ENCODE measurements at regions not wholly inside any gene's neighbourhood (a gene's known extent, or its start where the extent isn't known, plus 50 kb on each side); places are given as distances from the start of the nearest gene placed in this dataset.

DNA sequence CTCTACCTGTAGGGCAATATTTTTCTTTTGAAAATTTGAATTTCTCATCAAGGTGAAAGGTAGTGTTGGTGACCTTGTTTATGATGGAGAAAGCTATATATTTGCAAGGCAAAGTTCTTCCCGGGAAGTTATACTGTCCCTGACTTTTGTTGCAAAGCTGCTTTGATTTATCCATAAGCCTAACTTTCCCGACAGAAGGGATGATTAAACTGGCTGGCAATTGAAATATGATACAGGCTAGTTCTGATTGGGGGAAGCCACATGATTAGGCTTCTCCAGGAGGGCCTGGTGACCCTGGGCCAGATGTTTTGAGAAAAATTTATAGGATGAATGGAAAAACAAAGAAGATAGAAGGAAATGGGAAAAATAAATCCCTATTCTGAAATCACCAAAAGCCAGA, 215.5 kb downstream of the ACTR3B start:
- Mint-ChIP-seq H3K9me3 (peaks cover 0 to 12% (median 0%) of the 10 kb centered on the region in 5 donors), H3K36me3 (peaks cover 0 to 8% (median 0%) of the 10 kb centered on the region in 3 donors), H3K27ac (no peak overlapping the region), H3K4me1 (no peaks in the 10 kb centered on the region), H3K4me3 (no peak overlapping the region), H3K27me3 (peaks cover 3 to 10% of the 10 kb centered on the region in 2 donors)
- ChIA-PET CTCF (no interaction called here), POLR2A (no interaction called here)
- Histone ChIP-seq H3K9me3 (ENCODE audit: low read length) (no peaks in the 10 kb centered on the region), H3K36me3 (ENCODE audit: insufficient read depth, low read length) (no peaks in the 10 kb centered on the region), H3K4me1 (ENCODE audit: insufficient read depth, low read length) (no peaks in the 10 kb centered on the region), H3K27me3 (ENCODE audit: insufficient read depth, low read length, poor library complexity, severe bottlenecking) (no peaks in the 10 kb centered on the region), H3K4me3 (ENCODE audit: low read length) (no peak overlapping the region), H3K27ac (ENCODE audit: low read depth, low read length) (no peak overlapping the region)
- no peak for DNase-seq

DNA sequence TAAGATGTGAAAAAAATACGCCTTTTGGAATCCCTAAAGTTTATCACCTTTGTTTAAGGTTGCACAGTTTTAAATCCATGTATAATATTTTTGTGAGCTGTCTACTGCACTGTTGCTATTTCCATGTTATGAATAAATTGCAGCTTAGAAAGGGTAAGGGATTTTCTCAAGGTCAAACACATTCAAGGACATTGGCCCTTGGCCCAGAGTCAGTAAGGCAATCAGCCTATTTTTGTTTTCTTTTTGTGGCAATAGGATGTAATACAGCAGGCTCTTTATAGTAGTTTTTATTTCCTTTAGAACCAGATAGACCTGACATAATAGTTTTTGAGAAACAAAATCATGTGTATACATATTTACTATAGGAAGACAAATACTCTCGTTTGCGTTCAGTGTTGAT, 219.8 kb downstream of the ACTR3B start:
- H3K9me3 Mint-ChIP-seq = peaks cover 0 to 9% (median 0%) of the 10 kb centered on the region in 5 donors
- no peaks in the 10 kb centered on the region for H3K27me3 ChIP-seq (ENCODE audit: insufficient read depth, low read length, poor library complexity, severe bottlenecking)
- no peaks in the 10 kb centered on the region for H3K36me3 Mint-ChIP-seq
- no peak overlapping the region for H3K27ac ChIP-seq (ENCODE audit: low read depth, low read length)
- H3K36me3 ChIP-seq (ENCODE audit: insufficient read depth, low read length) = no peaks in the 10 kb centered on the region
- CTCF ChIA-PET = no interaction called here
- POLR2A ChIA-PET = no interaction called here
- H3K27me3 Mint-ChIP-seq = peaks cover 12 to 14% of the 10 kb centered on the region in 2 donors
- H3K4me1 Mint-ChIP-seq = no peaks in the 10 kb centered on the region
- H3K4me1 ChIP-seq (ENCODE audit: insufficient read depth, low read length) = no peaks in the 10 kb centered on the region
- no peak for DNase-seq
- no peak overlapping the region for H3K4me3 Mint-ChIP-seq
- no peaks in the 10 kb centered on the region for H3K9me3 ChIP-seq (ENCODE audit: low read length)
- H3K27ac Mint-ChIP-seq = no peak overlapping the region
- no peak overlapping the region for H3K4me3 ChIP-seq (ENCODE audit: low read length)

- peaks cover 0 to 2% (median 0%) of the 10 kb centered on the region in 5 donors for H3K9me3 Mint-ChIP-seq
- ChIA-PET CTCF (no interaction called here), POLR2A (no interaction called here)
- no peak overlapping the region for H3K27ac Mint-ChIP-seq
- no peaks in the 10 kb centered on the region for H3K36me3 Mint-ChIP-seq
- H3K4me3 ChIP-seq (ENCODE audit: low read length) = no peak overlapping the region
- peaks cover 6 to 14% of the 10 kb centered on the region in 2 donors for H3K27me3 Mint-ChIP-seq
- no peaks in the 10 kb centered on the region for H3K9me3 ChIP-seq (ENCODE audit: low read length)
- H3K4me1 ChIP-seq (ENCODE audit: insufficient read depth, low read length) = no peaks in the 10 kb centered on the region
- no peak overlapping the region for H3K4me3 Mint-ChIP-seq
- H3K4me1 Mint-ChIP-seq = no peaks in the 10 kb centered on the region
- no peak for DNase-seq
- H3K36me3 ChIP-seq (ENCODE audit: insufficient read depth, low read length) = no peaks in the 10 kb centered on the region
- no peak overlapping the region for H3K27ac ChIP-seq (ENCODE audit: low read depth, low read length)
- H3K27me3 ChIP-seq (ENCODE audit: insufficient read depth, low read length, poor library complexity, severe bottlenecking) = no peaks in the 10 kb centered on the region
These were observed 224.9 kb downstream of the ACTR3B start for GRCh38 chr7:152984421-152984820.

DNA sequence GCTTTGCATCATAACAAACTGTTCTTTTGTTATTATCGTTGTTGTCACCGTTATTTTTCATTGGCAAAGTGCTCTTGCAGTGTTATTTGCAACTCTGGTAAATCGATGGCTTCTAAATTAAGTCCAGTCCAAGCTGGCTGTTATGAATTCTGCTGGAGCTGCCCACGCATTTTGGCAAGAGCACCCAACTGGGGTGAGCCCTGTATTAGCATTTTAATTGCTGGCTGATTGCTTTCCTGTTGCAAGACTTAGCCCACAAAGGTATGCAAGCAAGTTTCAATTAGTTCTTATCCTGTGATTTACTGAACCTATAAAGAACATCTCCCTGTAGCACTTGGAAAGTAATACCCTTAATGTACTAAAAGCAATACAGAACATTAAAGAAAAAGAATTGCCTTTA, 226.8 kb downstream of the ACTR3B start:
- H3K36me3 Mint-ChIP-seq = no peaks in the 10 kb centered on the region
- H3K9me3 ChIP-seq (ENCODE audit: low read length) = no peaks in the 10 kb centered on the region
- peaks cover 0 to under 1% (median 0%) of the 10 kb centered on the region in 5 donors for H3K9me3 Mint-ChIP-seq
- H3K4me1 Mint-ChIP-seq = no peaks in the 10 kb centered on the region
- H3K4me1 ChIP-seq (ENCODE audit: insufficient read depth, low read length) = no peaks in the 10 kb centered on the region
- H3K4me3 Mint-ChIP-seq = no peak overlapping the region
- H3K27ac ChIP-seq (ENCODE audit: low read depth, low read length) = no peak overlapping the region
- no peak overlapping the region for H3K27ac Mint-ChIP-seq
- H3K27me3 ChIP-seq (ENCODE audit: insufficient read depth, low read length, poor library complexity, severe bottlenecking) = no peaks in the 10 kb centered on the region
- DNase-seq = no peak
- H3K4me3 ChIP-seq (ENCODE audit: low read length) = no peak overlapping the region
- peaks cover 4 to 10% of the 10 kb centered on the region in 2 donors for H3K27me3 Mint-ChIP-seq
- ChIA-PET POLR2A (no interaction called here), CTCF (no interaction called here)
- no peaks in the 10 kb centered on the region for H3K36me3 ChIP-seq (ENCODE audit: insufficient read depth, low read length)

DNA sequence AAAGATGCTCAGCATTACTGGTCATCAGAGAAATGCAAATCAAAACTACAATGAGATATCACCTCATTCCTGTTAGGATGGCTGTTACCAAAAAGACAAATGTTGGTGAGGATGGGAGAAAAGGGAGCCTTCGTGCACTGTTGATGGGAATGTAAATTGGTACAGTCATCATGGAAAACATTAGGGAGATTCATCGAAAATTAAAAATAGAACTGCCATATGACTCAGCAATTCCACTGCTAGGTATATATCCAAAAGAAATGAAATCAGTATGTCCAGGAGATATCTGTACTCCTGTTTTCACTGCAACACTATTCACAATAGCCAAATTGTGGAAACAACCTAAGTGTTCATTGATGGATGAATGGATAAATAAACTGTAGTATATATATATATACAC, 228.1 kb downstream of the ACTR3B start:
- DNase-seq = no peak
- Histone ChIP-seq H3K36me3 (ENCODE audit: insufficient read depth, low read length) (no peaks in the 10 kb centered on the region), H3K27ac (ENCODE audit: low read depth, low read length) (no peak overlapping the region), H3K27me3 (ENCODE audit: insufficient read depth, low read length, poor library complexity, severe bottlenecking) (no peaks in the 10 kb centered on the region), H3K9me3 (ENCODE audit: low read length) (no peaks in the 10 kb centered on the region), H3K4me1 (ENCODE audit: insufficient read depth, low read length) (no peaks in the 10 kb centered on the region), H3K4me3 (ENCODE audit: low read length) (no peak overlapping the region)
- H3K4me1 Mint-ChIP-seq = no peaks in the 10 kb centered on the region
- H3K27ac Mint-ChIP-seq = no peak overlapping the region
- peaks cover 0 to 3% (median 0%) of the 10 kb centered on the region in 5 donors for H3K9me3 Mint-ChIP-seq
- ChIA-PET CTCF (no interaction called here), POLR2A (no interaction called here)
- H3K36me3 Mint-ChIP-seq = no peaks in the 10 kb centered on the region
- H3K4me3 Mint-ChIP-seq = no peak overlapping the region
- H3K27me3 Mint-ChIP-seq = peaks cover 1 to 3% of the 10 kb centered on the region in 2 donors

- H3K27ac Mint-ChIP-seq = no peak overlapping the region
- Histone ChIP-seq H3K36me3 (ENCODE audit: insufficient read depth, low read length) (no peaks in the 10 kb centered on the region), H3K4me1 (ENCODE audit: insufficient read depth, low read length) (no peaks in the 10 kb centered on the region), H3K4me3 (ENCODE audit: low read length) (no peak overlapping the region), H3K27me3 (ENCODE audit: insufficient read depth, low read length, poor library complexity, severe bottlenecking) (no peaks in the 10 kb centered on the region), H3K27ac (ENCODE audit: low read depth, low read length) (no peak overlapping the region), H3K9me3 (ENCODE audit: low read length) (no peaks in the 10 kb centered on the region)
- DNase-seq = no peak
- ChIA-PET POLR2A (no interaction called here), CTCF (no interaction called here)
- H3K36me3 Mint-ChIP-seq = no peaks in the 10 kb centered on the region
- peaks cover 0 to 3% (median 0%) of the 10 kb centered on the region in 5 donors for H3K9me3 Mint-ChIP-seq
- H3K4me1 Mint-ChIP-seq = no peaks in the 10 kb centered on the region
- H3K4me3 Mint-ChIP-seq = no peak overlapping the region
- H3K27me3 Mint-ChIP-seq = peaks cover 0 to 1% of the 10 kb centered on the region in 2 donors
These were observed 230.4 kb downstream of the ACTR3B start for GRCh38 chr7:152989889-152990380.

- no peaks in the 10 kb centered on the region for H3K4me1 ChIP-seq (ENCODE audit: insufficient read depth, low read length)
These were observed 238.9 kb downstream of the ACTR3B start for GRCh38 chr7:152998420-152998819.

GRCh38 chr7:153002115-153002514, 242.6 kb downstream of the ACTR3B start:
- POLR2A ChIA-PET = no interaction called here

More at GRCh38 chr7:152998420-152998819, 238.9 kb downstream of the ACTR3B start:
- no peak overlapping the region for H3K4me3 Mint-ChIP-seq
- H3K27ac Mint-ChIP-seq = no peak overlapping the region
- no peak overlapping the region for H3K27ac ChIP-seq (ENCODE audit: low read depth, low read length)
- peaks cover 0 to 7% of the 10 kb centered on the region in 2 donors for H3K27me3 Mint-ChIP-seq
- peaks cover 0 to 6% (median 3%) of the 10 kb centered on the region in 5 donors for H3K9me3 Mint-ChIP-seq
- no peaks in the 10 kb centered on the region for H3K9me3 ChIP-seq (ENCODE audit: low read length)
- no peaks in the 10 kb centered on the region for H3K4me1 Mint-ChIP-seq
- CTCF ChIA-PET = no interaction called here
- H3K4me3 ChIP-seq (ENCODE audit: low read length) = no peak overlapping the region
- H3K36me3 ChIP-seq (ENCODE audit: insufficient read depth, low read length) = no peaks in the 10 kb centered on the region
- H3K36me3 Mint-ChIP-seq = no peaks in the 10 kb centered on the region
- H3K27me3 ChIP-seq (ENCODE audit: insufficient read depth, low read length, poor library complexity, severe bottlenecking) = no peaks in the 10 kb centered on the region
- POLR2A ChIA-PET = no interaction called here
- DNase-seq = no peak

DNA sequence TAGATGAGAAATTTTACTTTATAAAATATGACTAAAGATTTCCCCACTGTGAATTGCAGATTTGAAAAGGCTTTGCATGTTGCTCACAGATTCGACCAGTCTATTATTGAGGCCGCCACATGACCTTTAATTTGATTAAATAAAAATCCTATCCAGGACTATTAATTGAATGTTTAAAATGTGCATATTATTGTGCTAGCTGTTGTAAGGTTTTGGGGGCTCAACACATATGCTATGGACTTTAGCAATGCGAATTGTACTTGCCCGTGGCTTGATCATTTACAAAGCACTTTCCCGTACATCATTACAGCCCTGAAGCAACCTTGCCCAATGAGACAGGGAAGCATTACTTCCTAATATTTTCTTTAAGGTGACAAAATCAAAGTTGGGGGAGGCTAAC, 243.0 kb downstream of the ACTR3B start:
- Mint-ChIP-seq H3K4me1 (no peaks in the 10 kb centered on the region), H3K9me3 (peaks cover 0 to 8% (median 3%) of the 10 kb centered on the region in 5 donors), H3K27ac (no peak overlapping the region), H3K4me3 (no peak overlapping the region), H3K27me3 (peaks cover 0 to 3% of the 10 kb centered on the region in 2 donors), H3K36me3 (no peaks in the 10 kb centered on the region)
- H3K27ac ChIP-seq (ENCODE audit: low read depth, low read length) = no peak overlapping the region
- H3K9me3 ChIP-seq (ENCODE audit: low read length) = no peaks in the 10 kb centered on the region
- CTCF ChIA-PET = no interaction called here
- no peak for DNase-seq
- H3K4me3 ChIP-seq (ENCODE audit: low read length) = no peak overlapping the region
- POLR2A ChIA-PET = no interaction called here
- H3K4me1 ChIP-seq (ENCODE audit: insufficient read depth, low read length) = no peaks in the 10 kb centered on the region
- no peaks in the 10 kb centered on the region for H3K36me3 ChIP-seq (ENCODE audit: insufficient read depth, low read length)
- H3K27me3 ChIP-seq (ENCODE audit: insufficient read depth, low read length, poor library complexity, severe bottlenecking) = no peaks in the 10 kb centered on the region

More at GRCh38 chr7:153002115-153002514, 242.6 kb downstream of the ACTR3B start:
- Histone ChIP-seq H3K4me1 (ENCODE audit: insufficient read depth, low read length) (no peaks in the 10 kb centered on the region), H3K9me3 (ENCODE audit: low read length) (no peaks in the 10 kb centered on the region), H3K4me3 (ENCODE audit: low read length) (no peak overlapping the region), H3K27ac (ENCODE audit: low read depth, low read length) (no peak overlapping the region), H3K36me3 (ENCODE audit: insufficient read depth, low read length) (no peaks in the 10 kb centered on the region), H3K27me3 (ENCODE audit: insufficient read depth, low read length, poor library complexity, severe bottlenecking) (no peaks in the 10 kb centered on the region)
- H3K4me1 Mint-ChIP-seq = no peaks in the 10 kb centered on the region
- no peaks in the 10 kb centered on the region for H3K36me3 Mint-ChIP-seq
- no peak overlapping the region for H3K27ac Mint-ChIP-seq
- CTCF ChIA-PET = no interaction called here
- H3K4me3 Mint-ChIP-seq = no peak overlapping the region
- peaks cover 0 to 3% of the 10 kb centered on the region in 2 donors for H3K27me3 Mint-ChIP-seq
- H3K9me3 Mint-ChIP-seq = peaks cover 0 to 8% (median 3%) of the 10 kb centered on the region in 5 donors
- DNase-seq = no peak
